ENCODE measurements at regions not wholly inside any gene's neighbourhood (a gene's known extent, or its start where the extent isn't known, plus 50 kb on each side); places are given as distances from the start of the nearest gene placed in this dataset.
A peak's percentile ranks its signal among the peaks of the same experiment; 100 is the strongest.

- H3K4me3 ChIP-seq (ENCODE audit: low read length): no peak overlapping the region
- no peak for TF ChIP-seq CTCF (conservative IDR thresholded peaks at IDR 0.05; ENCODE audit: low read length)
- peak; percentile 58 for DNase-seq (ENCODE audit: low read depth)
These were observed 87.1 kb downstream of the HS1BP3 start for GRCh38 chr2:20563833-20564232.

DNA sequence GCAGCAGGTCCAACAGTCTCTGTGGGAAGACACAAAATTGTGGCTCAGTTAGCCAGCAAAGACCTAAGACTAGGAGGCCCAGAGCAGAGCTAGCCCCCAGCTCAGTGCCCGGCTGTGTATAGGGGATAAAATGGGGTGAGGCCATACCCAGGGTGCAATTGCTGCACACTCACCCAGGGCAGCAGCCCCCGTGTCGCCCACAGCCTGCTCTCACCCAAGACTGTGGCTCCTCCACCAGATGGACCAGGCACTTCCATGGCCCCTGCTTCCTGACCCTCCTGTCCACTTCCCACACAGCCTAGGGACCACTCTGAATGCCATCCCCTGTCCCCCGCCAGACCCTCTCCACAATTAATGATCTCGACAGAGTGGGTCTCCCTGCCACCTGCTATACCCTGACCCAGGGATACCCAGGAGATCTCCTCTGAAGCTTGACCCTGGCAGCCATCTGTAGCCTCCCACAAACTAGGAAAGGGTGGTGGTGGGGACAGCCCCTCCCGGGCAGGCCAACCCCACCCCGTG lies 85.7 kb downstream of the HS1BP3 start:
- DNase-seq (ENCODE audit: low read depth): no peak
- TF ChIP-seq CTCF (conservative IDR thresholded peaks at IDR 0.05; ENCODE audit: low read length): no peak
- no peak overlapping the region for H3K4me3 ChIP-seq (ENCODE audit: low read length)

- TF ChIP-seq CTCF (conservative IDR thresholded peaks at IDR 0.05; ENCODE audit: low read length): no peak
- H3K4me3 ChIP-seq (ENCODE audit: low read length): no peak overlapping the region
- DNase-seq (ENCODE audit: low read depth): no peak
These were observed 85.2 kb downstream of the HS1BP3 start for GRCh38 chr2:20565623-20566236.

- no peak for TF ChIP-seq CTCF (conservative IDR thresholded peaks at IDR 0.05; ENCODE audit: low read length)
- no peak overlapping the region for H3K4me3 ChIP-seq (ENCODE audit: low read length)
- DNase-seq (ENCODE audit: low read depth): no peak
These were observed 84.6 kb downstream of the HS1BP3 start for GRCh38 chr2:20566331-20566730.

- TF ChIP-seq CTCF (conservative IDR thresholded peaks at IDR 0.05; ENCODE audit: low read length): no peak
- DNase-seq (ENCODE audit: low read depth): no peak
- no peak overlapping the region for H3K4me3 ChIP-seq (ENCODE audit: low read length)
These were observed 83.6 kb downstream of the HS1BP3 start for GRCh38 chr2:20567159-20567925.

Measured in AG10803 (cell line).